ENCODE measurements at regions not wholly inside any gene's neighbourhood (a gene's known extent, or its start where the extent isn't known, plus 50 kb on each side); places are given as distances from the start of the nearest gene placed in this dataset.
"Not testable (repeated sequence)": the region's sequence is repeated elsewhere in the genome, so short reads cannot be mapped to it uniquely, and the experiment has no call there.

GRCh38 chr5:106796081-106796480 lies 874.7 kb downstream of the EFNA5 start:
- H3K4me3 ChIP-seq, result no peak overlapping the region
- no peak overlapping the region for H3K27ac ChIP-seq
- no peak for TF ChIP-seq CTCF (IDR thresholded peaks at IDR 0.05)
- DNase-seq (ENCODE audit: low spot score), result no peak

- DNase-seq (ENCODE audit: low spot score), result no peak
- Histone ChIP-seq H3K27ac (no peak overlapping the region), H3K4me3 (no peak overlapping the region)
- TF ChIP-seq CTCF (IDR thresholded peaks at IDR 0.05), result no peak
Observed at GRCh38 chr5:106784846-106785245, 885.9 kb downstream of the EFNA5 start.

GRCh38 chr5:106780355-106780754 lies 890.4 kb downstream of the EFNA5 start:
- TF ChIP-seq CTCF (IDR thresholded peaks at IDR 0.05), result no peak
- Histone ChIP-seq H3K4me3 (no peak overlapping the region), H3K27ac (no peak overlapping the region)
- DNase-seq (ENCODE audit: low spot score), result no peak

GRCh38 chr5:106776515-106776914 lies 894.2 kb downstream of the EFNA5 start:
- H3K4me3 ChIP-seq; DNase-seq (ENCODE audit: low spot score); H3K27ac ChIP-seq: not testable (repeated sequence)

- no peak for TF ChIP-seq CTCF (IDR thresholded peaks at IDR 0.05)
- DNase-seq (ENCODE audit: low spot score), result no peak
- Histone ChIP-seq H3K4me3 (no peak overlapping the region), H3K27ac (no peak overlapping the region)
Observed at GRCh38 chr5:106768392-106768791, 902.3 kb downstream of the EFNA5 start.

GRCh38 chr5:106766916-106767315 lies 903.8 kb downstream of the EFNA5 start:
- no peak for DNase-seq (ENCODE audit: low spot score)
- no peak overlapping the region for H3K27ac ChIP-seq
- TF ChIP-seq CTCF (IDR thresholded peaks at IDR 0.05), result no peak
- no peak overlapping the region for H3K4me3 ChIP-seq

GRCh38 chr5:106759581-106759980 lies 911.2 kb downstream of the EFNA5 start:
- DNase-seq (ENCODE audit: low spot score), result no peak
- no peak for TF ChIP-seq CTCF (IDR thresholded peaks at IDR 0.05)
- Histone ChIP-seq H3K4me3 (no peak overlapping the region), H3K27ac (no peak overlapping the region)

- H3K4me3 ChIP-seq, result no peak overlapping the region
- no peak overlapping the region for H3K27ac ChIP-seq
- TF ChIP-seq CTCF (IDR thresholded peaks at IDR 0.05), result no peak
- DNase-seq (ENCODE audit: low spot score), result no peak
Observed at GRCh38 chr5:106759152-106759551, 911.6 kb downstream of the EFNA5 start.
